Transverse colon (tissue), 3 donors: ENCODE measurements at regions not wholly inside any gene's neighbourhood (a gene's known extent, or its start where the extent isn't known, plus 50 kb on each side); places are given as distances from the start of the nearest gene placed in this dataset.

Source experiments
- CTCF ChIP-seq, 5 experiments: fragments of 200-600 bp in 3 of 5; fragments of 450-650 bp in 2 of 5; sonication (generic) in 3 of 5; IDR thresholded peaks; 1 replicate in 2 of 5; 2 replicates in 3 of 5; pipeline ENCODE4 v1.5.1; 2016 to 2017; ENCODE audit warnings: antibody characterized with exemption in 5 of 5, inconsistent platforms in 3 of 5, mild to moderate bottlenecking in 2 of 5, moderate library complexity in 1 of 5
- EP300 ChIP-seq: sonication (generic); formaldehyde crosslinking; IDR thresholded peaks from one replicate; pipeline ENCODE4 v1.6.1; 2017; ENCODE audit warnings: antibody characterized with exemption, low read depth
- POLR2A ChIP-seq: fragments of 450-650 bp; IDR thresholded peaks from one replicate; pipeline ENCODE4 v1.6.1; 2016; ENCODE audit warnings: antibody characterized with exemption, mild to moderate bottlenecking, moderate library complexity

GRCh38 chr3:167895684-167896083 is 160.2 kb downstream of the SERPINI1 start:
- TF ChIP-seq CTCF (IDR thresholded peaks at IDR 0.05), result no peak
- no peak for TF ChIP-seq POLR2A
- TF ChIP-seq EP300, result no peak
